ENCODE measurements at regions not wholly inside any gene's neighbourhood (a gene's known extent, or its start where the extent isn't known, plus 50 kb on each side); places are given as distances from the start of the nearest gene placed in this dataset.

- TF ChIP-seq POLR2A (IDR thresholded peaks at IDR 0.05) (no peak), CTCF (IDR thresholded peaks at IDR 0.05) (no peak)
- ATAC-seq = no peak
- Histone ChIP-seq H3K9me3 (no peaks in the 10 kb centered on the region), H3K4me1 (no peaks in the 10 kb centered on the region), H3K27ac (no peak overlapping the region), H3K27me3 (no peaks in the 10 kb centered on the region), H3K36me3 (no peaks in the 10 kb centered on the region), H3K4me3 (no peak overlapping the region)
- intact Hi-C loops (cut with DNase I) = no loop called here
- 97% methylated on average over 2 of the region's 2 CpGs for WGBS (ENCODE audit: insufficient coverage, low coverage, low lambda C conversion rate, missing lambda C conversion rate)
- DNase-seq = no peak
Observed at GRCh38 chr14:89065879-89066278, 241.4 kb downstream of the TTC8 start.

GRCh38 chr14:89067293-89067972 is 243.0 kb downstream of the TTC8 start:
- WGBS (ENCODE audit: insufficient coverage, low coverage, low lambda C conversion rate, missing lambda C conversion rate) = 60% methylated on average over 6 of the region's 12 CpGs
- TF ChIP-seq POLR2A (IDR thresholded peaks at IDR 0.05) (no peak), CTCF (IDR thresholded peaks at IDR 0.05) (no peak)
- intact Hi-C loops (cut with DNase I) = no loop called here
- H3K9me3 ChIP-seq = no peaks in the 10 kb centered on the region
- DNase-seq = no peak
- no peaks in the 10 kb centered on the region for H3K4me1 ChIP-seq
- no peak overlapping the region for H3K27ac ChIP-seq
- H3K4me3 ChIP-seq = no peak overlapping the region
- no peaks in the 10 kb centered on the region for H3K27me3 ChIP-seq
- ATAC-seq = no peak
- H3K36me3 ChIP-seq = no peaks in the 10 kb centered on the region

GRCh38 chr14:89078021-89078795 is 253.8 kb downstream of the TTC8 start:
- no peak for ATAC-seq
- no peak for DNase-seq

GRCh38 chr14:89085231-89085731 is 260.8 kb downstream of the TTC8 start:
- Histone ChIP-seq H3K27me3 (no peaks in the 10 kb centered on the region), H3K36me3 (no peaks in the 10 kb centered on the region), H3K4me1 (no peaks in the 10 kb centered on the region), H3K4me3 (no peak overlapping the region), H3K27ac (no peak overlapping the region), H3K9me3 (no peaks in the 10 kb centered on the region)
- intact Hi-C loops (cut with DNase I) = no loop called here
- WGBS (ENCODE audit: insufficient coverage, low coverage, low lambda C conversion rate, missing lambda C conversion rate) = 79% methylated on average over 12 of the region's 12 CpGs
- no peak for ATAC-seq
- TF ChIP-seq POLR2A (IDR thresholded peaks at IDR 0.05) (no peak), CTCF (IDR thresholded peaks at IDR 0.05) (no peak)
- no peak for DNase-seq

More at GRCh38 chr14:89078021-89078795, 253.8 kb downstream of the TTC8 start:
- intact Hi-C loops (cut with DNase I) = no loop called here
- no peak overlapping the region for H3K4me3 ChIP-seq
- H3K27me3 ChIP-seq = no peaks in the 10 kb centered on the region
- no peak for TF ChIP-seq CTCF (IDR thresholded peaks at IDR 0.05)
- TF ChIP-seq POLR2A (IDR thresholded peaks at IDR 0.05) = no peak
- no peaks in the 10 kb centered on the region for H3K36me3 ChIP-seq
- H3K4me1 ChIP-seq = no peaks in the 10 kb centered on the region
- H3K9me3 ChIP-seq = no peaks in the 10 kb centered on the region
- H3K27ac ChIP-seq = no peak overlapping the region
- 72% methylated on average over 14 of the region's 16 CpGs for WGBS (ENCODE audit: insufficient coverage, low coverage, low lambda C conversion rate, missing lambda C conversion rate)

Measured in right lobe of liver (tissue), 6 donors.